HG03103 (cell line): ENCODE measurements at regions not wholly inside any gene's neighbourhood (a gene's known extent, or its start where the extent isn't known, plus 50 kb on each side); places are given as distances from the start of the nearest gene placed in this dataset.
"Not testable (repeated sequence)": the region's sequence is repeated elsewhere in the genome, so short reads cannot be mapped to it uniquely, and the experiment has no call there.

Experiments
- ATAC-seq: cut with Tn5 transposase; IDR thresholded peaks from one replicate; pipeline ENCODE4 v1.9.1; 2021; ENCODE audit warnings: low read depth; ENCODE audit not compliant: unreplicated experiment

- no peak for ATAC-seq
Observed at GRCh38 chr5:143947313-143947712, 135.4 kb downstream of the HMHB1 start.

- ATAC-seq, result no peak
Observed at GRCh38 chr5:143952809-143953208, 140.8 kb downstream of the HMHB1 start.

GRCh38 chr5:143953851-143954250, 141.9 kb downstream of the HMHB1 start:
- ATAC-seq, result no peak

GRCh38 chr5:143955141-143955540, 143.2 kb downstream of the HMHB1 start:
- ATAC-seq, result no peak

- no peak for ATAC-seq
Observed at GRCh38 chr5:143957455-143957854, 145.5 kb downstream of the HMHB1 start.

GRCh38 chr5:143962201-143962600, 150.2 kb downstream of the HMHB1 start:
- ATAC-seq, result no peak

- ATAC-seq, result no peak
Observed at GRCh38 chr5:143964919-143965318, 153.0 kb downstream of the HMHB1 start.

GRCh38 chr5:143966280-143966679, 154.3 kb downstream of the HMHB1 start:
- no peak for ATAC-seq

GRCh38 chr5:143968071-143968878, 156.3 kb downstream of the HMHB1 start:
- no peak for ATAC-seq

- ATAC-seq, result no peak
Observed at GRCh38 chr5:143970159-143970558, 158.2 kb downstream of the HMHB1 start.

- no peak for ATAC-seq
Observed at GRCh38 chr5:143972068-143972467, 160.1 kb downstream of the HMHB1 start.

- ATAC-seq, result no peak
Observed at GRCh38 chr5:143976055-143976454, 164.1 kb downstream of the HMHB1 start.

- no peak for ATAC-seq
Observed at GRCh38 chr5:143977891-143978461, 166.0 kb downstream of the HMHB1 start.

GRCh38 chr5:143979044-143979690, 167.2 kb downstream of the HMHB1 start:
- no peak for ATAC-seq

- no peak for ATAC-seq
Observed at GRCh38 chr5:143980506-143980905, 168.5 kb downstream of the HMHB1 start.

- not testable (repeated sequence) for ATAC-seq
Observed at GRCh38 chr5:143982957-143983356, 171.0 kb downstream of the HMHB1 start.

- ATAC-seq, result no peak
Observed at GRCh38 chr5:143985832-143986515, 174.0 kb downstream of the HMHB1 start.

- no peak for ATAC-seq
Observed at GRCh38 chr5:143986516-143987212, 174.7 kb downstream of the HMHB1 start.

GRCh38 chr5:143987264-143987663, 175.3 kb downstream of the HMHB1 start:
- no peak for ATAC-seq

GRCh38 chr5:143987751-143988560, 176.0 kb downstream of the HMHB1 start:
- no peak for ATAC-seq
